Upper lobe of right lung (tissue), 1 donor: ENCODE measurements at regions not wholly inside any gene's neighbourhood (a gene's known extent, or its start where the extent isn't known, plus 50 kb on each side); places are given as distances from the start of the nearest gene placed in this dataset.
"Not testable (repeated sequence)": the region's sequence is repeated elsewhere in the genome, so short reads cannot be mapped to it uniquely, and the experiment has no call there.

Experiments used
- ATAC-seq: fragments of 200-7000 bp; cut with Tn5 transposase; one replicate; pipeline ENCODE4 v1.9.1; 2020; ENCODE audit warnings: mild to moderate bottlenecking, moderate library complexity
- DNase-seq: peaks from one replicate; pipeline ENCODE4 v3.0.0-alpha.2; 2020
- H3K27ac ChIP-seq: fragments of 200-600 bp; one replicate; pipeline ENCODE4 v1.8.0; 2022
- H3K27me3 ChIP-seq: fragments of 200-600 bp; one replicate; pipeline ENCODE4 v1.8.0; 2022; ENCODE audit warnings: mild to moderate bottlenecking
- H3K36me3 ChIP-seq: fragments of 200-600 bp; one replicate; pipeline ENCODE4 v1.8.0; 2022
- H3K4me1 ChIP-seq: fragments of 200-600 bp; one replicate; pipeline ENCODE4 v1.8.0; 2022
- H3K4me3 ChIP-seq: fragments of 200-600 bp; one replicate; pipeline ENCODE4 v1.8.0; 2022; ENCODE audit warnings: mild to moderate bottlenecking
- H3K9me3 ChIP-seq: fragments of 200-600 bp; one replicate; pipeline ENCODE4 v1.8.0; 2022
- intact Hi-C: fragments of 100-400 bp; cut with DNase I; formaldehyde crosslinking; loops from one replicate; pipeline ENCODE4 v1.11.0; 2022
- TF ChIP-seq, protein P1 (sequence below): fragments of 200-600 bp; IDR thresholded peaks from one replicate; pipeline ENCODE4 v1.8.0; 2022; ENCODE audit warnings: antibody characterized with exemption
- donor health status: DM: no; HTN: yes; CAD: no; lungs with severe emphysema.

DNA sequence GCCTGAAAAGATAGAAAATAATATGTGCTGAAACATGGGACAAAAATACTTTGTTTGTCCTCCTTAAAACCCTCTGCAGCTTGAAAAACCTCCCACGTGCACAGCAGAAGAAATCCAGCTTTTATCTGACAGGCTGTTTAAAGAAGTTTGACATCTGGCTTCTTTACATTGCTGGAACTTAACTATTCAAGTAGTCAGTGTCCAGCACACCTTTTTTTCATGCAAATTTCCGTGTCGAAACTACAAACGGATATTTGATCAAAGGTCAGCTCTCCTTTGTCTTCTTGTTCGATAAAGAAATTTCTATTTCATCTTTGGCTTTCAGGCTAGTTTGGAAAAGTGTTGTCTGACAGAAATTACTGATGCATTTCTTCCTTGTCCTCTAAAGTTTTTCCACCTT is 66.8 kb upstream of the KBTBD8 start:
- DNase-seq (no peak), ATAC-seq (no peak)
- Histone ChIP-seq H3K36me3 (no peaks in the 10 kb centered on the region), H3K9me3 (no peaks in the 10 kb centered on the region), H3K27me3 (no peaks in the 10 kb centered on the region), H3K4me1 (no peaks in the 10 kb centered on the region), H3K27ac (no peak overlapping the region), H3K4me3 (no peak overlapping the region)
- intact Hi-C loops: no loop called here
- TF ChIP-seq, protein P1, sequence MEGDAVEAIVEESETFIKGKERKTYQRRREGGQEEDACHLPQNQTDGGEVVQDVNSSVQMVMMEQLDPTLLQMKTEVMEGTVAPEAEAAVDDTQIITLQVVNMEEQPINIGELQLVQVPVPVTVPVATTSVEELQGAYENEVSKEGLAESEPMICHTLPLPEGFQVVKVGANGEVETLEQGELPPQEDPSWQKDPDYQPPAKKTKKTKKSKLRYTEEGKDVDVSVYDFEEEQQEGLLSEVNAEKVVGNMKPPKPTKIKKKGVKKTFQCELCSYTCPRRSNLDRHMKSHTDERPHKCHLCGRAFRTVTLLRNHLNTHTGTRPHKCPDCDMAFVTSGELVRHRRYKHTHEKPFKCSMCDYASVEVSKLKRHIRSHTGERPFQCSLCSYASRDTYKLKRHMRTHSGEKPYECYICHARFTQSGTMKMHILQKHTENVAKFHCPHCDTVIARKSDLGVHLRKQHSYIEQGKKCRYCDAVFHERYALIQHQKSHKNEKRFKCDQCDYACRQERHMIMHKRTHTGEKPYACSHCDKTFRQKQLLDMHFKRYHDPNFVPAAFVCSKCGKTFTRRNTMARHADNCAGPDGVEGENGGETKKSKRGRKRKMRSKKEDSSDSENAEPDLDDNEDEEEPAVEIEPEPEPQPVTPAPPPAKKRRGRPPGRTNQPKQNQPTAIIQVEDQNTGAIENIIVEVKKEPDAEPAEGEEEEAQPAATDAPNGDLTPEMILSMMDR: no peak

DNA sequence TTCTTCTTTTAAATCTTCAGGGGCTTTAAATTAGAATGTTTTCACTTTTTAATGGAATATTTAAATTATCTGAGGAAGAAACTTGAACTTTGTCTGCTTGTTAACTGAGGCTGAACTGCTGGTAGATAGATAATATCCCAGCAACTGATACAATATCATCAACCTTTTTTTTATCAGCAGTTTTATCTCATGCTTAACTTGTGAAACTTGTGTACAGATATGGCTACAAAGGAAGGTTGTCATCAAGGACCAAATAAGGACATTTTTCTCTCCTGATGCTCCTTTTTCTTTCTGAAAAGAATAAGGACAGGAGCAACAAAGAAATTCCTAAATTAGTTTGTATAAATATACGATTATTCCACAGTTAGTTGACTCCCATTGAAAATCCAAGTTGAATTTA is 66.4 kb upstream of the KBTBD8 start:
- no peaks in the 10 kb centered on the region for H3K9me3 ChIP-seq
- TF ChIP-seq, protein P1: no peak
- H3K27ac ChIP-seq: no peak overlapping the region
- H3K4me1 ChIP-seq: no peaks in the 10 kb centered on the region
- no peak for DNase-seq
- no peaks in the 10 kb centered on the region for H3K36me3 ChIP-seq
- intact Hi-C loops: no loop called here
- no peak overlapping the region for H3K4me3 ChIP-seq
- no peak for ATAC-seq
- H3K27me3 ChIP-seq: no peaks in the 10 kb centered on the region

DNA sequence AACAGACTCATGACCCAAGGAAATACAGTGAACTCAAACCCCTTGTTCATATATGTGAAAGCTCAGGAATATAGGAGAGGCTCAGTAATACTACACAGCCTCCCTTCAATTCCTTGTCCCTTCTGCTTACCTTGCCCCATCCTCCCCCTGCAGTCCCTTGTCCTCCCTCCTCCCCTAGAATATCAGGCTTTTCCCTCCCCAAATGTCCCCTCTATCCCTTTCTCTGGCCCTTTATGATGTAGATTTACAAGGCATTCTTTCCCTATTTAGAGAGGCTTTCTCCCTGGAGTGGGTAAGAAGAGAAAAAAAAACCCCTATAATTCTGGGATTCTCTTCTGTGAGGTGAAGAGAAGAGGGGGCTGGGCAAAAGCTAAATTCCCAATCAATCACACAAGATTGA is 64.9 kb upstream of the KBTBD8 start:
- no peak for DNase-seq
- intact Hi-C loops: no loop called here
- H3K36me3 ChIP-seq: no peaks in the 10 kb centered on the region

DNA sequence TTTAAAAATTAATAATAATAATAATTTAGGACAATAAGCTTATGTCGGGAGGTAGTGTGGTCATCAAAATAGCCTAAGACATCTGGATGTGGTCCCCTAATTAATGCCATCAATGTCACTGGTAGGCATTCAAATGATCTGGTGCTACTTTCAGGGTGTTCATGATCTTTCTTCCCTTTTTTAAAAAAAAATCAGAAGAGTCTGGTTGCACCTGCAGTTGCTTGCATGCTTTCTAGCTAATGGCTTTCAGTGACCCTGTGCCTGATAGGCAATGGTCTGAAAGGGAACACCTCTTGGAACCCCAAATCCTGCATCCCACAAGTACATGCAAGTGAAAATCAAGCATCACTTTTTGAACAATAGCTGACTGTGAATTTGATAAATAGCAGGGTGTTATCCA is 64.1 kb upstream of the KBTBD8 start:
- no peak for ATAC-seq
- intact Hi-C loops: no loop called here

More for the DNA sequence above, 64.9 kb upstream of the KBTBD8 start:
- Histone ChIP-seq H3K27ac (no peak overlapping the region), H3K27me3 (no peaks in the 10 kb centered on the region), H3K9me3 (no peaks in the 10 kb centered on the region), H3K4me1 (no peaks in the 10 kb centered on the region), H3K4me3 (no peak overlapping the region)
- TF ChIP-seq, protein P1: no peak
- no peak for ATAC-seq

DNA sequence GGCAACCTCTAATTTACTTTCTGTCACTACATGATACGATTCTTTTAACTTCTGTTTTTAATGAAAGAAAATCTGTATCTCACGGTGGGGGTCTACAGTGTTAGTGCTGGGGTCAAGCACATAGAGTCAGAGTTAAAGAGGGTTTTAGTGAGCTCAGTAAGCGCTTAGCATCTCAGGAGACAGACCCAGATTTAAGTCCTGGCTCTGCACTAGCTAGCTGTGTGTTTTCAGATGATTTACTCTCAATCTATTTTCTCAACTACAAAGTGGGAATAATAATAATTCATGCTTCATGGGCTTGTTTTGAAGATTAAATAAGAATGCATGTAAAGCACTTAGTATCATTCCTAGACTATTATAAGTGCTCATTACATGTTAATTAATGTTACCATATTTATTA is 63.4 kb upstream of the KBTBD8 start:
- Histone ChIP-seq H3K9me3 (no peaks in the 10 kb centered on the region), H3K4me3 (no peak overlapping the region), H3K27ac (no peak overlapping the region), H3K27me3 (no peaks in the 10 kb centered on the region), H3K36me3 (no peaks in the 10 kb centered on the region), H3K4me1 (no peaks in the 10 kb centered on the region)
- TF ChIP-seq, protein P1: no peak
- intact Hi-C loops: no loop called here
- ATAC-seq: no peak
- no peak for DNase-seq

More for the DNA sequence above, 64.1 kb upstream of the KBTBD8 start:
- no peaks in the 10 kb centered on the region for H3K4me1 ChIP-seq
- no peak overlapping the region for H3K27ac ChIP-seq
- TF ChIP-seq, protein P1: no peak
- no peaks in the 10 kb centered on the region for H3K9me3 ChIP-seq
- H3K4me3 ChIP-seq: no peak overlapping the region
- no peaks in the 10 kb centered on the region for H3K36me3 ChIP-seq
- no peak for DNase-seq
- H3K27me3 ChIP-seq: no peaks in the 10 kb centered on the region

DNA sequence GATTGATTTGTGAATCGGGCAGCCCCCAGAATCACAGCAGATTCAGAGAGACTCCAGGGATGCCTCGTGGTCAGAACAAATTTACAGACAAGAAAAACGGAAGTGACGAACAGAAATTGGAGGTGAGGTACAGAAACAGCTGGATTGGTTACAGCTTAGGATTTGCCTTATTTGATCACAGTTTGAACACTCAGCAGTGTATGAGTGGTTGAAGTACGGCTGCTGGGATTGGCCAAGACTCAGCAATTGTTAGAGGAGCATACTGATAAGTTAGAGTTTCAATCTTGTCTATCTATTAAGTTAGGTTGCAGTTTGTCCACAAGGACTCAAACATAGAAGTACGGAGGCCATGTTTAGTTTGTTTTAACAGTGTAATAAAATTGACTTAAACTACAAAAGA is 61.1 kb upstream of the KBTBD8 start:
- H3K27me3 ChIP-seq, H3K4me3 ChIP-seq, H3K4me1 ChIP-seq: not testable (repeated sequence)

More for the DNA sequence above, 61.1 kb upstream of the KBTBD8 start:
- intact Hi-C loops, DNase-seq, H3K27ac ChIP-seq, ATAC-seq, H3K36me3 ChIP-seq, H3K9me3 ChIP-seq: not testable (repeated sequence)
